CD14-positive monocyte (primary cell): ENCODE measurements at regions not wholly inside any gene's neighbourhood (a gene's known extent, or its start where the extent isn't known, plus 50 kb on each side); places are given as distances from the start of the nearest gene placed in this dataset.

Experiments
- DNase-seq, 3 donors: peaks; one replicate each; pipeline ENCODE4 v3.0.0-alpha.2; 2011 to 2022
- H2AFZ ChIP-seq: 2 replicates; pipeline ENCODE4 v1.6.0; 2012; ENCODE audit warnings: mild to moderate bottlenecking, low read depth, low read length, inconsistent platforms; ENCODE audit not compliant: insufficient read depth, poor library complexity, severe bottlenecking
- H3K27ac ChIP-seq, 2 donors: 1 replicate in 1 of 2; 2 replicates in 1 of 2; pipeline ENCODE4 v1.5.1; 2012 to 2013; ENCODE audit warnings: low read length in 2 of 2, control low read depth in 1 of 2, inconsistent platforms in 1 of 2, low read depth in 1 of 2, mild to moderate bottlenecking in 1 of 2
- H3K27me3 ChIP-seq, 2 donors: one replicate each; pipeline versions ENCODE4 v1.6.0 to v1.6.1; 2011 to 2013; ENCODE audit warnings: low read length in 2 of 2; ENCODE audit not compliant: control insufficient read depth in 2 of 2, insufficient read depth in 2 of 2
- H3K36me3 ChIP-seq, 2 donors: replicated peaks in 1 of 2; 1 replicate in 1 of 2; 2 replicates in 1 of 2; pipeline versions ENCODE4 v1.5.1 to v1.6.1; 2012 to 2013; ENCODE audit warnings: low read length in 2 of 2, control low read depth in 1 of 2, inconsistent platforms in 1 of 2, mild to moderate bottlenecking in 1 of 2; ENCODE audit not compliant: insufficient read depth in 2 of 2, control insufficient read depth in 1 of 2
- H3K4me1 ChIP-seq, 2 donors: 1 replicate in 1 of 2; 2 replicates in 1 of 2; pipeline versions ENCODE4 v1.5.1 to v1.6.1; 2012 to 2013; ENCODE audit warnings: low read length in 2 of 2, control low read depth in 1 of 2, inconsistent platforms in 1 of 2, mild to moderate bottlenecking in 1 of 2, moderate library complexity in 1 of 2; ENCODE audit not compliant: insufficient read depth in 2 of 2, control insufficient read depth in 1 of 2
- H3K4me2 ChIP-seq: replicated peaks from 2 replicates; pipeline ENCODE3; 2012; ENCODE audit warnings: low read length, moderate library complexity, mild to moderate bottlenecking; ENCODE audit not compliant: poor library complexity, severe bottlenecking; ENCODE audit errors: extremely low read depth
- H3K4me3 ChIP-seq, 3 experiments: fragments of 200-600 bp in 1 of 3; sonication (generic) in 1 of 3; replicated peaks in 1 of 3; 1 replicate in 2 of 3; 2 replicates in 1 of 3; pipeline ENCODE4 v1.5.1; 2011 to 2013; ENCODE audit warnings: low read length in 3 of 3, mild to moderate bottlenecking in 3 of 3, control low read depth in 2 of 3, low read depth in 2 of 3, inconsistent platforms in 1 of 3, moderate library complexity in 1 of 3
- H3K79me2 ChIP-seq: 2 replicates; pipeline ENCODE4 v1.6.0; 2012; ENCODE audit warnings: mild to moderate bottlenecking, control low read depth, inconsistent platforms, low read length, moderate library complexity; ENCODE audit not compliant: insufficient read depth
- H3K9ac ChIP-seq: 2 replicates; pipeline ENCODE4 v1.6.0; 2017; ENCODE audit warnings: low read length, mild to moderate bottlenecking; ENCODE audit not compliant: insufficient read depth, poor library complexity, severe bottlenecking
- H3K9me3 ChIP-seq, 2 donors: replicated peaks in 1 of 2; 1 replicate in 1 of 2; 2 replicates in 1 of 2; pipeline versions ENCODE4 v1.5.1 to v1.6.1; 2012 to 2013; ENCODE audit warnings: low read length in 2 of 2, control low read depth in 1 of 2; ENCODE audit not compliant: control insufficient read depth in 1 of 2, insufficient read depth in 1 of 2
- H4K20me1 ChIP-seq: 2 replicates; pipeline ENCODE4 v1.6.0; 2012; ENCODE audit warnings: mild to moderate bottlenecking, low read length, control low read depth, moderate library complexity; ENCODE audit not compliant: insufficient read depth
- H3K27ac Mint-ChIP-seq, 7 donors: one replicate each; pipeline ENCODE4 v1.8.0; 2020; ENCODE audit warnings: mild to moderate bottlenecking in 7 of 7, mixed read lengths in 7 of 7, moderate library complexity in 6 of 7, inconsistent platforms in 2 of 7
- H3K27me3 Mint-ChIP-seq, 3 donors: one replicate each; pipeline ENCODE4 v1.8.0; 2021 to 2022; ENCODE audit warnings: low read depth in 3 of 3, mild to moderate bottlenecking in 3 of 3, mixed read lengths in 3 of 3, moderate library complexity in 3 of 3, inconsistent platforms in 1 of 3
- H3K36me3 Mint-ChIP-seq, 2 donors: one replicate each; pipeline ENCODE4 v1.8.0; 2020; ENCODE audit warnings: mixed read lengths in 2 of 2, inconsistent platforms in 1 of 2, mild to moderate bottlenecking in 1 of 2
- H3K4me1 Mint-ChIP-seq: one replicate; pipeline ENCODE4 v1.8.0; 2020; ENCODE audit warnings: mild to moderate bottlenecking, mixed read lengths
- H3K4me3 Mint-ChIP-seq, 2 donors: one replicate each; pipeline ENCODE4 v1.8.0; 2020; ENCODE audit warnings: mild to moderate bottlenecking in 2 of 2, mixed read lengths in 2 of 2, moderate library complexity in 1 of 2
- H3K9me3 Mint-ChIP-seq, 7 donors: one replicate each; pipeline ENCODE4 v1.8.0; 2020 to 2022; ENCODE audit warnings: mixed read lengths in 7 of 7, mild to moderate bottlenecking in 6 of 7, moderate library complexity in 6 of 7, inconsistent platforms in 2 of 7
- WGBS: methylation state at CpG from one replicate; pipeline ENCODE4 v1.1.5; 2013; ENCODE audit warnings: missing lambda C conversion rate; ENCODE audit not compliant: insufficient coverage; 5-methylcytosine and 5-hydroxymethylcytosine counted together
- intact Hi-C, 2 donors: fragments of 100-400 bp; cut with micrococcal nuclease; formaldehyde crosslinking; loops; one replicate each; pipeline versions ENCODE4 v1.15.0 to v1.15.1; 2023
- TF ChIP-seq, protein P1 (sequence below): fragments of 200-600 bp; IDR thresholded peaks from one replicate; pipeline ENCODE4 v1.8.0; 2022; ENCODE audit warnings: antibody characterized with exemption, mild to moderate bottlenecking

DNA sequence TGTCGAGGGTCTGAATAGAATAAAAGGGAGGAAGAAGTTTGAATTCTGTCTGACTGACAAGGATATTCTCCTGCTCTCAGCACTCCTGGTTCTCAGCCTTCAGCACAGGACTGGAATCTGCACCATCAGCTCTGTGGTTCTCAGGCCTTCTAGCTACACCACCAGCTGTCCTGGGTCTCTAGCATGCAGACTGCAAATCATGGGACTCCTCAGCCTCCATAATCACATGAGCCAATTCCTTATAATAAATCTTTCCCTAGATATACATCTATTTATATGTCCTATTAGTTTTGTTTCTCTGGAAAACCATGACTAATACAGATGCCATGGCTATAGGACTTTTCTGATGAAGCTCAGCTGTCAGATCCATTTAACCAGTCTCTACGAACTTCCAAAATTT, 132.8 kb upstream of the ECI2 start:
- Mint-ChIP-seq H3K27ac (no peak overlapping the region), H3K4me1 (no peaks in the 10 kb centered on the region), H3K9me3 (peaks cover 0 to 5% (median 2%) of the 10 kb centered on the region in 7 donors), H3K36me3 (no peaks in the 10 kb centered on the region), H3K27me3 (peaks cover 0 to 3% (median 2%) of the 10 kb centered on the region in 3 donors), H3K4me3 (no peak overlapping the region)
- Histone ChIP-seq H3K27me3 (no peaks in the 10 kb centered on the region), H3K4me2 (no peak overlapping the region), H3K27ac (no peak overlapping the region), H3K9ac (no peak overlapping the region), H4K20me1 (no peaks in the 10 kb centered on the region), H3K9me3 (no peaks in the 10 kb centered on the region), H3K4me3 (no peak overlapping the region), H3K79me2 (no peaks in the 10 kb centered on the region), H2AFZ (no peak overlapping the region), H3K36me3 (no peaks in the 10 kb centered on the region), H3K4me1 (no peaks in the 10 kb centered on the region)
- WGBS: 80% methylated on average over 1 of the region's 2 CpGs
- TF ChIP-seq, protein P1, sequence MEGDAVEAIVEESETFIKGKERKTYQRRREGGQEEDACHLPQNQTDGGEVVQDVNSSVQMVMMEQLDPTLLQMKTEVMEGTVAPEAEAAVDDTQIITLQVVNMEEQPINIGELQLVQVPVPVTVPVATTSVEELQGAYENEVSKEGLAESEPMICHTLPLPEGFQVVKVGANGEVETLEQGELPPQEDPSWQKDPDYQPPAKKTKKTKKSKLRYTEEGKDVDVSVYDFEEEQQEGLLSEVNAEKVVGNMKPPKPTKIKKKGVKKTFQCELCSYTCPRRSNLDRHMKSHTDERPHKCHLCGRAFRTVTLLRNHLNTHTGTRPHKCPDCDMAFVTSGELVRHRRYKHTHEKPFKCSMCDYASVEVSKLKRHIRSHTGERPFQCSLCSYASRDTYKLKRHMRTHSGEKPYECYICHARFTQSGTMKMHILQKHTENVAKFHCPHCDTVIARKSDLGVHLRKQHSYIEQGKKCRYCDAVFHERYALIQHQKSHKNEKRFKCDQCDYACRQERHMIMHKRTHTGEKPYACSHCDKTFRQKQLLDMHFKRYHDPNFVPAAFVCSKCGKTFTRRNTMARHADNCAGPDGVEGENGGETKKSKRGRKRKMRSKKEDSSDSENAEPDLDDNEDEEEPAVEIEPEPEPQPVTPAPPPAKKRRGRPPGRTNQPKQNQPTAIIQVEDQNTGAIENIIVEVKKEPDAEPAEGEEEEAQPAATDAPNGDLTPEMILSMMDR: no peak
- intact Hi-C loops: no loop called here
- no peak for DNase-seq

DNA sequence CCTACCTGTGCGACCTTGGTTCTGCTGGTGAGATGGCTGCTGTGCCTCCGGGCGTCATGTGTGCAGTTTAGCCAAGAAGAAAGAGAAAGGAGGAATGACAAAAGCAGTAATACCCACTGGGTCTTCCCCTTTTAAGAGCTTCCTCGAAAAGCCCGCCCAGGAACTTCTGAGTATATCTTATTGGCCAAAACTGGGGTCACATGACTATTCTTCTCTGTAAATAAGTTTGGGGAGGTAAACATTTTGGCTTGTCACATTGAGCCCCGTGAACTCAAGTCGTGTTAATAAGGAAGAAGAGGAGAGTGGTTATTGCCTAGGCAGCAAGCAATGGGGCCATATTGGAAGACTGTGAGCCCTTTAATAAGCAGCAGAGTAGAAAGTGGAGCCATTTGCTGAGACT, 130.4 kb upstream of the ECI2 start:
- Histone ChIP-seq H2AFZ (no peak overlapping the region), H3K9me3 (no peaks in the 10 kb centered on the region), H3K27me3 (no peaks in the 10 kb centered on the region), H3K36me3 (no peaks in the 10 kb centered on the region), H4K20me1 (no peaks in the 10 kb centered on the region), H3K4me2 (no peak overlapping the region), H3K4me1 (no peaks in the 10 kb centered on the region), H3K79me2 (no peaks in the 10 kb centered on the region), H3K27ac (no peak overlapping the region), H3K4me3 (no peak overlapping the region), H3K9ac (no peak overlapping the region)
- peaks cover 0 to 4% (median 2%) of the 10 kb centered on the region in 3 donors for H3K27me3 Mint-ChIP-seq
- WGBS: 94% methylated on average over 6 of the region's 7 CpGs
- H3K27ac Mint-ChIP-seq: no peak overlapping the region
- no peaks in the 10 kb centered on the region for H3K4me1 Mint-ChIP-seq
- TF ChIP-seq, protein P1: no peak
- DNase-seq: no peak
- peaks cover 0 to 5% (median 2%) of the 10 kb centered on the region in 7 donors for H3K9me3 Mint-ChIP-seq
- no peak overlapping the region for H3K4me3 Mint-ChIP-seq
- H3K36me3 Mint-ChIP-seq: no peaks in the 10 kb centered on the region
- intact Hi-C loops: no loop called here
